OCI-LY3 (cell line): ENCODE measurements at regions not wholly inside any gene's neighbourhood (a gene's known extent, or its start where the extent isn't known, plus 50 kb on each side); places are given as distances from the start of the nearest gene placed in this dataset.

Experiments
- H2AFZ ChIP-seq: fragments of 200-600, 300-600 bp; shearing (Covaris generic); 2 replicates; pipeline ENCODE4 v1.6.0; 2014; ENCODE audit warnings: antibody characterized with exemption, low read depth, low read length
- H3K27ac ChIP-seq: fragments of 200-600, 300-600 bp; sonication (generic); 2 replicates; pipeline ENCODE4 v1.5.1; 2014; ENCODE audit warnings: mild to moderate bottlenecking, low read length, moderate library complexity, mixed read lengths
- H3K27me3 ChIP-seq: fragments of 200-600, 300-600 bp; sonication (generic); 2 replicates; pipeline ENCODE4 v1.6.1; 2014; ENCODE audit warnings: low read depth, low read length, mixed read lengths
- H3K36me3 ChIP-seq: fragments of 200-600, 300-600 bp; sonication (generic); replicated peaks from 2 replicates; pipeline ENCODE3; 2014; ENCODE audit warnings: low read depth, low read length, mixed read lengths
- H3K4me1 ChIP-seq: fragments of 300-600, 200-600 bp; sonication (generic); 2 replicates; pipeline ENCODE4 v1.6.1; 2014; ENCODE audit warnings: low read length, mixed read lengths
- H3K4me2 ChIP-seq: fragments of 200-600, 300-600 bp; sonication (generic); 2 replicates; pipeline ENCODE4 v1.6.1; 2014; ENCODE audit warnings: low read length, mixed read lengths
- H3K4me3 ChIP-seq: fragments of 300-600, 200-600 bp; sonication (generic); 2 replicates; pipeline ENCODE4 v1.5.1; 2014; ENCODE audit warnings: antibody characterized with exemption, mild to moderate bottlenecking, low read length, moderate library complexity
- H3K79me2 ChIP-seq: fragments of 300-600, 200-600 bp; shearing (Covaris generic); 2 replicates; pipeline ENCODE4 v1.6.1; 2014; ENCODE audit warnings: mild to moderate bottlenecking, low read length, mixed read lengths
- H3K9ac ChIP-seq: fragments of 300-600, 200-600 bp; shearing (Covaris generic); 2 replicates; pipeline ENCODE4 v1.6.0; 2014; ENCODE audit warnings: mild to moderate bottlenecking, low read length, moderate library complexity
- H3K9me3 ChIP-seq: fragments of 200-600, 300-600 bp; shearing (Covaris generic); 2 replicates; pipeline ENCODE4 v1.6.1; 2014; ENCODE audit warnings: low read length, mixed read lengths; ENCODE audit not compliant: insufficient read depth
- H4K20me1 ChIP-seq: fragments of 200-600, 300-600 bp; sonication (generic); 2 replicates; pipeline ENCODE4 v1.6.1; 2016; ENCODE audit warnings: low read length, mixed read lengths; ENCODE audit not compliant: insufficient read depth
- CTCF ChIP-seq: fragments of 200-600, 300-600 bp; sonication (generic); IDR thresholded peaks from 2 replicates; pipeline ENCODE4 v1.5.1; 2014; ENCODE audit warnings: antibody characterized with exemption, low read length, low read depth
- EZH2phosphoT487 ChIP-seq: fragments of 200-600 bp; shearing (Covaris generic); IDR thresholded peaks from 2 replicates; pipeline ENCODE4 v1.6.1; 2018; ENCODE audit warnings: antibody characterized with exemption, mixed run types, low read depth

GRCh38 chr12:42759622-42760273 is 170.2 kb upstream of the PRICKLE1 start:
- Histone ChIP-seq H3K27me3 (no peaks in the 10 kb centered on the region), H3K27ac (no peak overlapping the region), H3K4me2 (no peak overlapping the region), H4K20me1 (no peaks in the 10 kb centered on the region), H3K4me1 (peaks cover 20% of the 10 kb centered on the region), H3K4me3 (no peak overlapping the region), H2AFZ (no peak overlapping the region), H3K36me3 (no peaks in the 10 kb centered on the region), H3K9me3 (no peaks in the 10 kb centered on the region), H3K9ac (no peak overlapping the region), H3K79me2 (no peaks in the 10 kb centered on the region)
- TF ChIP-seq CTCF (no peak), EZH2phosphoT487 (no peak)

DNA sequence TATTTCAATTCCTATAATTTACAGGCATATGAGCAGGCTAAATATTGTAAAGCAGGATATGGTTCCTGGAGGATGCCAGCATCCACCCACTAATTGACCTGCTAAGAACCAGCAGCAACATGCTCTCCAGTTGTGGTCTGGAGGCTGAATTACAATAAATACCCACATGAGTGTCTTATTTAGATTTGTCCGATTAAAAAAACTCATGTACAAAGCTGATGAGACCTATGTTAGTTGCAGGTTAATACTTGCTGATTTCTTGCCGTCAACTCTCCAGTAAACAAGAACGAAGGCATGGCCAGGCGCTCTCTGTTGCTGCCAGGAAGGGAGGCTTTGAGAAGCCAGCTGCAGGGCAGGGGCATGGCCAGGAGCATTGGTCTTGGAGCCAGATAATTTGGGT is 169.3 kb upstream of the PRICKLE1 start:
- H3K9ac ChIP-seq = no peak overlapping the region
- H3K27ac ChIP-seq = no peak overlapping the region
- peaks cover 20% of the 10 kb centered on the region for H3K4me1 ChIP-seq
- no peaks in the 10 kb centered on the region for H3K27me3 ChIP-seq
- H3K4me2 ChIP-seq = no peak overlapping the region
- TF ChIP-seq CTCF (no peak), EZH2phosphoT487 (no peak)
- H2AFZ ChIP-seq = no peak overlapping the region
- H3K4me3 ChIP-seq = no peak overlapping the region
- no peaks in the 10 kb centered on the region for H3K79me2 ChIP-seq
- H4K20me1 ChIP-seq = no peaks in the 10 kb centered on the region
- no peaks in the 10 kb centered on the region for H3K36me3 ChIP-seq
- no peaks in the 10 kb centered on the region for H3K9me3 ChIP-seq

DNA sequence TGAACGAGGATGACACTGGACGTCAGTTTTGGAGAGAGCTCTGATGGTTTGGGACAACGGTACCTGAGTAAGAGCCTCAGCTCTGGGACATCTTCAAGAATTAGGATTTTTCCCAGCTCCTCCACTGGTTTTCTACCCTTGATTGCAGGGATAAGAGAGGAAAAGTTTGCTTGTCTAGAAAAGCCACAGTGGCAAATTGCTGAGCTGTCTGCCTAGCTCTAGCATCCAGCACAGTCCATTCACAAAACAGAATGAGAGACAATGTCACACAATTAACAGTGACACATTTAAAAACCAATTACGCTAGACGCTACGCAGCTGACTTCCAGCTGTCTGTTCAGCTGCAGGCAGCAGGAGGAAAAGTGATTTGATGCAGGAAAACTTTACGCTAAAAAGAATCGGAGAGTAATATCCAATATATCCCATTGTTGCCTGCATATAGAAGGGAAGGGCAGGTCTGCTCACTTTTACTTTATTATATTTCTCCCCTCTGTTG is 168.1 kb upstream of the PRICKLE1 start:
- H3K4me3 ChIP-seq = no peak overlapping the region
- no peak overlapping the region for H3K9ac ChIP-seq
- no peaks in the 10 kb centered on the region for H3K27me3 ChIP-seq
- H3K79me2 ChIP-seq = no peaks in the 10 kb centered on the region
- H3K9me3 ChIP-seq = no peaks in the 10 kb centered on the region
- peaks cover 10% of the 10 kb centered on the region for H3K4me1 ChIP-seq
- no peak overlapping the region for H2AFZ ChIP-seq
- TF ChIP-seq CTCF (no peak), EZH2phosphoT487 (no peak)
- no peak overlapping the region for H3K4me2 ChIP-seq
- no peaks in the 10 kb centered on the region for H4K20me1 ChIP-seq
- no peaks in the 10 kb centered on the region for H3K36me3 ChIP-seq
- H3K27ac ChIP-seq = no peak overlapping the region

DNA sequence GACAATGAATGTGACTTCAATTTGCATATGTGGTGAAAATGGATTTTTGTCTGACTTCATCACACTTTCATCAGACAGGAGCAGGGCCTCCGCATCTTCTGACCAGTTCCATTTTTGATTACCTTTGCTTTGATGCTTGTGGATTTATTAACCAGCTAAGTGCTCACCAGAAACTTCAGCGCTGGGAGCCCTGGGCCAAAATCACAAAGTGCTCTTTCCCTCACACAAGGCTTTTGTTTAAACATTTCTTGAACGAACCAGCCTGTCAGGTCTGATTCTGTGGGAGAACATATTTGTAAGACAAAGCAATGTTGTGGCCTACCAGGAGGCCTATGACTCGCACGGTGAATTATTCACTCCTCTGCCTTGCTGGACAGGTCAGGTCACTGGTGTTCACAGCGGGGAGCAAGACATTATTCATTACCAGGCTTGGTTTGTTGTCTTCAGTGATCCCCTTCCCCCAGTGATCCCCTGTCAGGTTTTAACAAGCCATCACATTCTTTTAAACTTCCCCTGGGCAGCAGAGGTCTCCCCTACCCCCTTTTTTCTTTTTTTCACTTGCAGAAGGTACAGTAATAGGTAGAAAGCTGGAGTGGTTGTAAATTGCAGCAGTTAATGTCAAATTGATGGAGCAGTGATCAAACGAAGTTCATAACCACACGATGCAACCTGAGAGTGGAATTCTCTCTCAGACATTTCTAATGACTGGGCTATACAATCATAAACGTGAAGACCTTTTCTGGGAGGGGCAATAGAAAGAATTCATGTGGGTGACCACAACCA is 167.5 kb upstream of the PRICKLE1 start:
- Histone ChIP-seq H3K9ac (no peak overlapping the region), H3K4me1 (peaks cover 6% of the 10 kb centered on the region), H2AFZ (no peak overlapping the region), H3K79me2 (no peaks in the 10 kb centered on the region), H4K20me1 (no peaks in the 10 kb centered on the region), H3K4me3 (no peak overlapping the region), H3K4me2 (no peak overlapping the region), H3K36me3 (no peaks in the 10 kb centered on the region), H3K9me3 (no peaks in the 10 kb centered on the region), H3K27ac (no peak overlapping the region), H3K27me3 (no peaks in the 10 kb centered on the region)
- TF ChIP-seq CTCF = no peak
- TF ChIP-seq EZH2phosphoT487 = no peak
